Spleen (tissue), 11 donors: ENCODE measurements at regions not wholly inside any gene's neighbourhood (a gene's known extent, or its start where the extent isn't known, plus 50 kb on each side); places are given as distances from the start of the nearest gene placed in this dataset.

ENCODE experiments used
- DNase-seq: peaks from one replicate; pipeline ENCODE4 v3.0.0-alpha.2; 2020
- H3K27ac ChIP-seq, 8 donors: fragments of 200-600 bp; sonication (generic) in 7 of 8; 1 replicate in 4 of 8; 2 replicates in 4 of 8; pipeline versions ENCODE4 v1.5.0 to v1.8.0; 2016 to 2021; ENCODE audit warnings: inconsistent platforms in 4 of 8, mild to moderate bottlenecking in 4 of 8, moderate library complexity in 1 of 8
- H3K27me3 ChIP-seq, 7 donors: fragments of 200-600 bp; sonication (generic) in 6 of 7; replicated peaks in 1 of 7; 1 replicate in 4 of 7; 2 replicates in 3 of 7; pipeline versions ENCODE4 v1.5.0 to v1.8.0; 2016 to 2021; ENCODE audit warnings: inconsistent platforms in 3 of 7, mild to moderate bottlenecking in 1 of 7
- H3K36me3 ChIP-seq, 6 donors: fragments of 200-600 bp; sonication (generic) in 5 of 6; 1 replicate in 4 of 6; 2 replicates in 2 of 6; pipeline versions ENCODE4 v1.5.0 to v1.8.0; 2016 to 2021; ENCODE audit warnings: inconsistent platforms in 2 of 6
- H3K4me1 ChIP-seq, 6 donors: fragments of 200-600 bp; sonication (generic) in 5 of 6; 1 replicate in 3 of 6; 2 replicates in 3 of 6; pipeline versions ENCODE4 v1.5.0 to v1.8.0; 2016 to 2021; ENCODE audit warnings: inconsistent platforms in 3 of 6
- H3K4me3 ChIP-seq, 8 donors: fragments of 200-600 bp; sonication (generic) in 7 of 8; 1 replicate in 4 of 8; 2 replicates in 4 of 8; pipeline versions ENCODE4 v1.5.0 to v1.8.0; 2016 to 2021; ENCODE audit warnings: inconsistent platforms in 4 of 8, mild to moderate bottlenecking in 4 of 8, moderate library complexity in 2 of 8
- H3K9me3 ChIP-seq, 8 donors: fragments of 200-600 bp; sonication (generic) in 7 of 8; 1 replicate in 4 of 8; 2 replicates in 4 of 8; pipeline versions ENCODE4 v1.5.0 to v1.8.0; 2016 to 2021; ENCODE audit warnings: inconsistent platforms in 4 of 8
- CTCF ChIP-seq, 11 experiments: fragments of 200-600 bp in 7 of 11; fragments of 450-650 bp in 4 of 11; sonication (generic) in 4 of 11; IDR thresholded peaks in 8 of 11; conservative IDR thresholded peaks in 3 of 11; 1 replicate in 7 of 11; 2 replicates in 4 of 11; pipeline versions ENCODE4 v1.4.0 to v1.8.0; 2016 to 2021; ENCODE audit warnings: antibody characterized with exemption in 11 of 11, inconsistent platforms in 4 of 11, mild to moderate bottlenecking in 1 of 11
- POLR2A ChIP-seq, 3 donors: fragments of 450-650 bp; IDR thresholded peaks; one replicate each; pipeline ENCODE4 v1.5.1; 2017; ENCODE audit warnings: antibody characterized with exemption in 3 of 3, mild to moderate bottlenecking in 1 of 3
- POLR2AphosphoS5 ChIP-seq, 3 donors: sonication (generic); formaldehyde crosslinking; IDR thresholded peaks; one replicate each; pipeline ENCODE4 v1.5.1; 2017; ENCODE audit warnings: antibody characterized with exemption in 3 of 3
- WGBS, 5 donors: extraction: QIAGEN DNeasy Blood & Tissue Kit in 3 of 5; methylation state at CpG; one replicate each; pipeline versions ENCODE4 v1.1.5 to v1.1.7; 2013 to 2018; 5-methylcytosine and 5-hydroxymethylcytosine counted together
- intact Hi-C: fragments of 100-400 bp; cut with DNase I; formaldehyde crosslinking; loops from one replicate; pipeline ENCODE4 v1.15.0; 2023; ENCODE audit warnings: low total_unique reads
- donor health status: healthy with polysubstance abuse.
- donor health status: DM: no; HTN: no; CAD: no; lungs with moderate emphysema.
- donor health status: DM: no; HTN: no; CAD: no.
- donor health status: Bipolar disorder and iron deficiency.
- donor health status: healthy.
- donor health status: DM: no; HTN: no; CAD: no.
- donor health status: DM: yes; HTN: yes; CAD: no.

- H3K27ac ChIP-seq: no peak overlapping the region
- no peak overlapping the region for H3K4me3 ChIP-seq
- no peaks in the 10 kb centered on the region for H3K36me3 ChIP-seq
- TF ChIP-seq POLR2AphosphoS5 (IDR thresholded peaks at IDR 0.05) (no peak), CTCF (IDR thresholded peaks at IDR 0.05 in 8 of 11, conservative IDR thresholded peaks at IDR 0.05 in 3 of 11) (no peak), POLR2A (IDR thresholded peaks at IDR 0.05) (no peak)
- H3K9me3 ChIP-seq: no peaks in the 10 kb centered on the region
- intact Hi-C loops: no loop called here
- DNase-seq: no peak
- H3K27me3 ChIP-seq: no peaks in the 10 kb centered on the region
- no peaks in the 10 kb centered on the region for H3K4me1 ChIP-seq
Observed at GRCh38 chr2:224252631-224253030, 149.3 kb downstream of the FAM124B start.

GRCh38 chr2:224248944-224249371 is 152.9 kb downstream of the FAM124B start:
- TF ChIP-seq CTCF (IDR thresholded peaks at IDR 0.05 in 8 of 11, conservative IDR thresholded peaks at IDR 0.05 in 3 of 11) (no peak), POLR2A (IDR thresholded peaks at IDR 0.05) (no peak), POLR2AphosphoS5 (IDR thresholded peaks at IDR 0.05) (no peak)
- no peaks in the 10 kb centered on the region for H3K4me1 ChIP-seq
- DNase-seq: no peak
- WGBS, 5 donors: 83 to 96% (median 91%) methylated on average over 1 of the region's 1 CpG
- H3K27me3 ChIP-seq: no peaks in the 10 kb centered on the region
- no peak overlapping the region for H3K27ac ChIP-seq
- no peak overlapping the region for H3K4me3 ChIP-seq
- no peaks in the 10 kb centered on the region for H3K36me3 ChIP-seq
- intact Hi-C loops: no loop called here
- no peaks in the 10 kb centered on the region for H3K9me3 ChIP-seq

- intact Hi-C loops: no loop called here
- WGBS, 5 donors: 63 to 87% (median 84%) methylated on average over 1 of the region's 1 CpG
- no peak for DNase-seq
Observed at GRCh38 chr2:224242561-224242960, 159.3 kb downstream of the FAM124B start.

GRCh38 chr2:224241812-224242211 is 160.1 kb downstream of the FAM124B start:
- Histone ChIP-seq H3K4me3 (no peak overlapping the region), H3K27ac (no peak overlapping the region), H3K27me3 (peaks cover 0 to 18% (median 0%) of the 10 kb centered on the region in 7 donors), H3K36me3 (no peaks in the 10 kb centered on the region), H3K9me3 (peaks cover 0 to 2% (median 0%) of the 10 kb centered on the region in 8 donors), H3K4me1 (no peaks in the 10 kb centered on the region)
- 77 to 89% (median 81%) methylated on average over 3 of the region's 3 CpGs for WGBS, 5 donors
- no peak for DNase-seq
- intact Hi-C loops: no loop called here
- TF ChIP-seq POLR2A (IDR thresholded peaks at IDR 0.05) (no peak), CTCF (IDR thresholded peaks at IDR 0.05 in 8 of 11, conservative IDR thresholded peaks at IDR 0.05 in 3 of 11) (no peak), POLR2AphosphoS5 (IDR thresholded peaks at IDR 0.05) (no peak)

More at GRCh38 chr2:224242561-224242960, 159.3 kb downstream of the FAM124B start:
- no peak overlapping the region for H3K4me3 ChIP-seq
- no peaks in the 10 kb centered on the region for H3K9me3 ChIP-seq
- H3K27me3 ChIP-seq: peaks cover 0 to 18% (median 0%) of the 10 kb centered on the region in 7 donors
- no peaks in the 10 kb centered on the region for H3K36me3 ChIP-seq
- H3K27ac ChIP-seq: no peak overlapping the region
- no peaks in the 10 kb centered on the region for H3K4me1 ChIP-seq
- TF ChIP-seq CTCF (IDR thresholded peaks at IDR 0.05 in 8 of 11, conservative IDR thresholded peaks at IDR 0.05 in 3 of 11) (no peak), POLR2A (IDR thresholded peaks at IDR 0.05) (no peak), POLR2AphosphoS5 (IDR thresholded peaks at IDR 0.05) (no peak)
